Astrocyte (in vitro differentiated cells and primary cell): ENCODE measurements at regions not wholly inside any gene's neighbourhood (a gene's known extent, or its start where the extent isn't known, plus 50 kb on each side); places are given as distances from the start of the nearest gene placed in this dataset.

Experiments
- DNase-seq: peaks from one replicate; pipeline ENCODE4 v3.0.0-alpha.2; 2010; ENCODE audit warnings: low read depth
- FAIRE-seq: peaks from 2 replicates; lab custom pipeline; 2011; peaks lifted over from hg19 to GRCh38; lab: Jason Lieb, UNC
- H2AFZ ChIP-seq: 2 replicates; pipeline ENCODE4 v1.6.0; 2012; ENCODE audit warnings: low read depth, low read length, inconsistent platforms
- H3K27ac ChIP-seq: 2 replicates; pipeline ENCODE4 v1.5.1; 2011; ENCODE audit warnings: low read depth, low read length, inconsistent platforms
- H3K27me3 ChIP-seq: 2 replicates; pipeline ENCODE4 v1.6.0; 2011; ENCODE audit warnings: low read length, inconsistent platforms; ENCODE audit not compliant: insufficient read depth
- H3K36me3 ChIP-seq: 2 replicates; pipeline ENCODE4 v1.5.1; 2011; ENCODE audit warnings: low read length, inconsistent platforms; ENCODE audit not compliant: insufficient read depth
- H3K4me1 ChIP-seq: 2 replicates; pipeline ENCODE4 v1.5.1; 2011; ENCODE audit warnings: low read length, inconsistent platforms; ENCODE audit not compliant: insufficient read depth
- H3K4me2 ChIP-seq: 2 replicates; pipeline ENCODE4 v1.6.0; 2012; ENCODE audit warnings: low read length, inconsistent platforms
- H3K4me3 ChIP-seq: 2 replicates; pipeline ENCODE4 v1.5.1; 2011; ENCODE audit warnings: low read depth, mild to moderate bottlenecking, low read length, inconsistent platforms; ENCODE audit not compliant: insufficient read depth
- H3K79me2 ChIP-seq: 2 replicates; pipeline ENCODE4 v1.6.0; 2012; ENCODE audit warnings: mild to moderate bottlenecking, low read length, inconsistent platforms; ENCODE audit not compliant: insufficient read depth
- H3K9ac ChIP-seq: 2 replicates; pipeline ENCODE4 v1.6.0; 2012; ENCODE audit warnings: mild to moderate bottlenecking, low read length, inconsistent platforms
- H3K9me3 ChIP-seq: 2 replicates; pipeline ENCODE4 v1.5.1; 2012; ENCODE audit warnings: low read depth, mild to moderate bottlenecking, low read length, inconsistent platforms; ENCODE audit not compliant: insufficient read depth
- H4K20me1 ChIP-seq: 2 replicates; pipeline ENCODE4 v1.6.0; 2012; ENCODE audit warnings: low read length, inconsistent platforms; ENCODE audit not compliant: insufficient read depth
- H3K27ac Mint-ChIP-seq: one replicate; pipeline ENCODE4 v1.8.0; 2021; ENCODE audit warnings: mild to moderate bottlenecking, mixed read lengths; ENCODE audit not compliant: unreplicated experiment
- H3K27me3 Mint-ChIP-seq: one replicate; pipeline ENCODE4 v1.8.0; 2021; ENCODE audit warnings: low read depth, mixed read lengths; ENCODE audit not compliant: unreplicated experiment
- H3K36me3 Mint-ChIP-seq: one replicate; pipeline ENCODE4 v1.8.0; 2021; ENCODE audit warnings: low read depth, mixed read lengths; ENCODE audit not compliant: unreplicated experiment
- H3K4me1 Mint-ChIP-seq: one replicate; pipeline ENCODE4 v1.8.0; 2021; ENCODE audit warnings: low read depth, mixed read lengths; ENCODE audit not compliant: unreplicated experiment
- H3K4me3 Mint-ChIP-seq: one replicate; pipeline ENCODE4 v1.8.0; 2021; ENCODE audit warnings: mild to moderate bottlenecking, moderate library complexity, mixed read lengths; ENCODE audit not compliant: unreplicated experiment
- H3K9me3 Mint-ChIP-seq: one replicate; pipeline ENCODE4 v1.8.0; 2021; ENCODE audit warnings: mild to moderate bottlenecking, mixed read lengths; ENCODE audit not compliant: unreplicated experiment
- EZH2 ChIP-seq: IDR thresholded peaks from 2 replicates; pipeline ENCODE4 v1.6.1; 2012; ENCODE audit warnings: mild to moderate bottlenecking, low read length, inconsistent platforms; ENCODE audit not compliant: insufficient read depth
- TF ChIP-seq, protein P1 (sequence below): IDR thresholded peaks from 2 replicates; pipeline ENCODE4 v1.5.1; 2011; ENCODE audit warnings: low read depth, mild to moderate bottlenecking, inconsistent platforms, low read length, moderate library complexity; ENCODE audit not compliant: insufficient read depth

DNA sequence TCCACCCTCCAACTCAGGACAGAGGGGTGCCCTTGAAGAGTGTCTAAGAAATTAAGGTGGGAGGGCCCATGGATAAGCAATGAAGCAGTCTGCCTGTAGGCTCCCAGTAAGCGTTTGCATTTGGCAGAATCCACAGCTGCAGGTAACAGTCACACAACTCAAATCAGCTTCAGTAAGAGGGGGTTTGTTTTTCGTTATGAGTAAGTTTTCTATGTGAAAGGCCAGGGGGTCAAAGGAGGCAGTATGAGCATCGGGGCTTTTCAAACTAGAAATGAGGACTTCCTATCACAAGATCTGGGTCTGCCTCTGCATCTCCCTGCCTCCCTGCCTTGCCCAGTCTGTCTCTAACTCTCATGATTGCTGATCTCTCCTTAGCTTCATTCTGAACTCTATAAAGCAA lies 128.1 kb upstream of the CCL2 start:
- Histone ChIP-seq H3K4me1 (no peaks in the 10 kb centered on the region), H3K27ac (no peak overlapping the region), H3K9ac (no peak overlapping the region), H3K36me3 (no peaks in the 10 kb centered on the region), H3K9me3 (no peaks in the 10 kb centered on the region), H3K79me2 (no peaks in the 10 kb centered on the region), H3K4me2 (no peak overlapping the region), H2AFZ (no peak overlapping the region), H3K27me3 (no peaks in the 10 kb centered on the region), H3K4me3 (no peak overlapping the region), H4K20me1 (no peaks in the 10 kb centered on the region)
- no peak for FAIRE-seq
- Mint-ChIP-seq H3K27ac (no peak overlapping the region), H3K9me3 (no peaks in the 10 kb centered on the region), H3K36me3 (no peaks in the 10 kb centered on the region), H3K27me3 (peaks cover 24% of the 10 kb centered on the region), H3K4me3 (no peak overlapping the region), H3K4me1 (no peaks in the 10 kb centered on the region)
- no peak for TF ChIP-seq EZH2
- TF ChIP-seq, protein P1, sequence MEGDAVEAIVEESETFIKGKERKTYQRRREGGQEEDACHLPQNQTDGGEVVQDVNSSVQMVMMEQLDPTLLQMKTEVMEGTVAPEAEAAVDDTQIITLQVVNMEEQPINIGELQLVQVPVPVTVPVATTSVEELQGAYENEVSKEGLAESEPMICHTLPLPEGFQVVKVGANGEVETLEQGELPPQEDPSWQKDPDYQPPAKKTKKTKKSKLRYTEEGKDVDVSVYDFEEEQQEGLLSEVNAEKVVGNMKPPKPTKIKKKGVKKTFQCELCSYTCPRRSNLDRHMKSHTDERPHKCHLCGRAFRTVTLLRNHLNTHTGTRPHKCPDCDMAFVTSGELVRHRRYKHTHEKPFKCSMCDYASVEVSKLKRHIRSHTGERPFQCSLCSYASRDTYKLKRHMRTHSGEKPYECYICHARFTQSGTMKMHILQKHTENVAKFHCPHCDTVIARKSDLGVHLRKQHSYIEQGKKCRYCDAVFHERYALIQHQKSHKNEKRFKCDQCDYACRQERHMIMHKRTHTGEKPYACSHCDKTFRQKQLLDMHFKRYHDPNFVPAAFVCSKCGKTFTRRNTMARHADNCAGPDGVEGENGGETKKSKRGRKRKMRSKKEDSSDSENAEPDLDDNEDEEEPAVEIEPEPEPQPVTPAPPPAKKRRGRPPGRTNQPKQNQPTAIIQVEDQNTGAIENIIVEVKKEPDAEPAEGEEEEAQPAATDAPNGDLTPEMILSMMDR, result no peak
- no peak for DNase-seq

- TF ChIP-seq, protein P1, result no peak
- no peak for TF ChIP-seq EZH2
- no peaks in the 10 kb centered on the region for H3K27me3 ChIP-seq
- H3K27me3 Mint-ChIP-seq, result peaks cover 22% of the 10 kb centered on the region
- H3K27ac ChIP-seq, result no peak overlapping the region
- no peaks in the 10 kb centered on the region for H3K79me2 ChIP-seq
- no peaks in the 10 kb centered on the region for H3K9me3 Mint-ChIP-seq
- H3K4me1 Mint-ChIP-seq, result no peaks in the 10 kb centered on the region
- no peaks in the 10 kb centered on the region for H3K36me3 ChIP-seq
- FAIRE-seq, result no peak
- H3K36me3 Mint-ChIP-seq, result no peaks in the 10 kb centered on the region
- no peaks in the 10 kb centered on the region for H3K4me1 ChIP-seq
- H2AFZ ChIP-seq, result no peak overlapping the region
- no peaks in the 10 kb centered on the region for H4K20me1 ChIP-seq
- H3K4me2 ChIP-seq, result no peak overlapping the region
- H3K9ac ChIP-seq, result no peak overlapping the region
- no peak overlapping the region for H3K4me3 Mint-ChIP-seq
- DNase-seq, result no peak
- H3K27ac Mint-ChIP-seq, result no peak overlapping the region
- H3K4me3 ChIP-seq, result no peak overlapping the region
- no peaks in the 10 kb centered on the region for H3K9me3 ChIP-seq
Observed at GRCh38 chr17:34130544-34130943, 124.5 kb upstream of the CCL2 start.

DNA sequence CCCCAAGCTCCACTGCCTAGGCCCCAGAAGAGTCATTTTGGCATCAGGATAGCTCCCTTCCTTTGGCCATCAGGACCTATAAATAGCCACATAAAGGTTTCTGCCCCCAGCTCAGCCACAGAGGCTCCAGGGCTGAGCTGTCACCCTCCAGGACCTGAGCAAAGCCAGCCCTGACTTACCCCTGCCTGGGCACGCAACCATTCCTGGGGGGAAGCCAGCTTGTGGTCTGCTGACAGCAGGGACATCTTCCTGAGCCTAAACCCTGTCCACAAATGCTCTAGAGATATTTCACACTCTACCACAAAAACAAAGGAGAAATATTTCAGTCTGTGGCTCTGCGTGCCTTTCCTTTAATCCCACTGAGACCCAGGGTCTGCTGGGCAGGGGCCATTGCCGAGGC lies 123.7 kb upstream of the CCL2 start:
- no peak overlapping the region for H3K4me2 ChIP-seq
- Mint-ChIP-seq H3K36me3 (no peaks in the 10 kb centered on the region), H3K27ac (no peak overlapping the region), H3K27me3 (peaks cover 21% of the 10 kb centered on the region), H3K4me3 (no peak overlapping the region), H3K9me3 (no peaks in the 10 kb centered on the region), H3K4me1 (no peaks in the 10 kb centered on the region)
- H3K27ac ChIP-seq, result no peak overlapping the region
- H4K20me1 ChIP-seq, result no peaks in the 10 kb centered on the region
- no peaks in the 10 kb centered on the region for H3K79me2 ChIP-seq
- no peak overlapping the region for H2AFZ ChIP-seq
- H3K36me3 ChIP-seq, result no peaks in the 10 kb centered on the region
- H3K9me3 ChIP-seq, result no peaks in the 10 kb centered on the region
- H3K4me3 ChIP-seq, result no peak overlapping the region
- no peak for DNase-seq
- TF ChIP-seq, protein P1, result no peak
- TF ChIP-seq EZH2, result no peak
- H3K9ac ChIP-seq, result no peak overlapping the region
- FAIRE-seq, result no peak
- no peaks in the 10 kb centered on the region for H3K27me3 ChIP-seq
- H3K4me1 ChIP-seq, result no peaks in the 10 kb centered on the region
